A549 (cell line): ENCODE measurements at regions not wholly inside any gene's neighbourhood (a gene's known extent, or its start where the extent isn't known, plus 50 kb on each side); places are given as distances from the start of the nearest gene placed in this dataset.

Source experiments
- ATAC-seq, 2 experiments: fragments of 200-7000 bp in 1 of 2; fragments of >200 bp in 1 of 2; cut with Nextera tagmentation in 1 of 2; cut with Tn5 transposase in 1 of 2; 3 replicates each; pipeline versions ENCODE4 v1.8.0 to v1.9.1; 2018 to 2020; ENCODE audit warnings: mild to moderate bottlenecking in 1 of 2, moderate library complexity in 1 of 2
- CTCF ChIA-PET: fragments of 300-600 bp; sonication (Branson Sonifier 250); formaldehyde crosslinking; extraction: SDS; loops from one replicate; lab custom pipeline; 2021; ENCODE audit warnings: antibody characterized with exemption, inconsistent platforms; lab: Yijun Ruan, JAX
- POLR2A ChIA-PET: fragments of 350-600 bp; formaldehyde crosslinking; extraction: SDS; loops from one replicate; lab custom pipeline; 2021; ENCODE audit warnings: antibody characterized with exemption, inconsistent platforms; lab: Yijun Ruan, JAX
- DNase-seq, 2 experiments: peaks; one replicate each; pipeline versions ENCODE4 v3.0.0 to v3.0.0-alpha.2; 2011 to 2016; ENCODE audit warnings: low read depth in 1 of 2, low spot score in 1 of 2
- FAIRE-seq: peaks from 2 replicates; lab custom pipeline; 2011; peaks lifted over from hg19 to GRCh38; lab: Jason Lieb, UNC
- H3K27ac ChIP-seq, 2 experiments: fragments of >200 bp; sonication (Bioruptor Twin); formaldehyde crosslinking; 3 replicates each; pipeline ENCODE4 v1.5.1; 2016 to 2017
- H3K4me1 ChIP-seq: fragments of >200 bp; sonication (Bioruptor Twin); formaldehyde crosslinking; 3 replicates; pipeline ENCODE4 v1.6.1; 2016
- H3K4me2 ChIP-seq: fragments of >200 bp; sonication (Bioruptor Twin); formaldehyde crosslinking; 3 replicates; pipeline ENCODE4 v1.6.1; 2016
- H3K4me3 ChIP-seq: fragments of >200 bp; sonication (Bioruptor Twin); formaldehyde crosslinking; 3 replicates; pipeline ENCODE4 v1.5.1; 2016
- H3K9me3 ChIP-seq: fragments of >200 bp; sonication (Bioruptor Twin); formaldehyde crosslinking; 3 replicates; pipeline ENCODE4 v1.6.1; 2016
- BHLHE40 ChIP-seq: IDR thresholded peaks from 2 replicates; pipeline ENCODE4 v1.6.1; 2012; ENCODE audit warnings: low read depth, low read length, inconsistent platforms
- CBX2 ChIP-seq: fragments of 200-600 bp; sonication (generic); IDR thresholded peaks from 2 replicates; pipeline ENCODE4 v1.6.1; 2016; ENCODE audit warnings: low read depth, mild to moderate bottlenecking, borderline replicate concordance
- CHD2 ChIP-seq: fragments of 150-350 bp; IDR thresholded peaks from 2 replicates; pipeline ENCODE4 v1.6.1; 2014; ENCODE audit warnings: low read length; ENCODE audit not compliant: partially characterized antibody
- CHD4 ChIP-seq: fragments of 200-600 bp; sonication (generic); IDR thresholded peaks from 2 replicates; pipeline ENCODE4 v1.6.1; 2016; ENCODE audit warnings: antibody characterized with exemption, mild to moderate bottlenecking, borderline replicate concordance
- CTCF ChIP-seq: fragments of >200 bp; sonication (Bioruptor Twin); formaldehyde crosslinking; IDR thresholded peaks from 3 replicates; pipeline ENCODE4 v1.5.1; 2016
- E2F6 ChIP-seq: IDR thresholded peaks from 2 replicates; pipeline ENCODE4 v1.6.1; 2012; ENCODE audit warnings: low read depth, borderline replicate concordance
- ESRRA ChIP-seq: fragments of 150-350 bp; IDR thresholded peaks from 2 replicates; pipeline ENCODE4 v1.6.1; 2014; ENCODE audit warnings: mild to moderate bottlenecking, low read length, borderline replicate concordance
- FOSL2 ChIP-seq, 2 experiments: fragments of 450-650 bp in 1 of 2; fragments of >200 bp in 1 of 2; sonication (Bioruptor Twin) in 1 of 2; formaldehyde crosslinking; IDR thresholded peaks; 2 replicates each; pipeline versions ENCODE4 v1.5.0 to v1.6.1; 2016 to 2020; ENCODE audit warnings: mild to moderate bottlenecking in 1 of 2, moderate library complexity in 1 of 2
- HES2 ChIP-seq: fragments of >200 bp; sonication (Bioruptor Twin); formaldehyde crosslinking; IDR thresholded peaks from 2 replicates; pipeline ENCODE4 v1.6.1; 2016
- HOXB13 ChIP-seq: fragments of 250-450 bp; sonication (Bioruptor Pico); IDR thresholded peaks from 2 replicates; pipeline ENCODE4 v1.5.0; 2020; ENCODE audit warnings: low read depth, mild to moderate bottlenecking, moderate library complexity
- HOXB5 ChIP-seq: fragments of 250-450 bp; sonication (Bioruptor Pico); IDR thresholded peaks from 2 replicates; pipeline ENCODE4 v1.5.0; 2020; ENCODE audit warnings: mild to moderate bottlenecking, moderate library complexity
- JUN ChIP-seq, 2 experiments: fragments of >200 bp; sonication (Bioruptor Twin); formaldehyde crosslinking; IDR thresholded peaks; 2 replicates in 1 of 2; 3 replicates in 1 of 2; pipeline ENCODE4 v1.6.1; 2016 to 2017
- KDM1A ChIP-seq: fragments of 200-600 bp; sonication (generic); IDR thresholded peaks from 2 replicates; pipeline ENCODE4 v1.6.1; 2016; ENCODE audit warnings: low read depth, mild to moderate bottlenecking
- MAZ ChIP-seq: fragments of 150-350 bp; IDR thresholded peaks from 2 replicates; pipeline ENCODE4 v1.6.1; 2014; ENCODE audit warnings: antibody characterized with exemption, low read depth, low read length, borderline replicate concordance
- NR3C1 ChIP-seq: fragments of >200 bp; sonication (Bioruptor Twin); formaldehyde crosslinking; IDR thresholded peaks from 3 replicates; pipeline ENCODE4 v1.6.1; 2017
- PHF8 ChIP-seq: fragments of 200-600 bp; sonication (generic); IDR thresholded peaks from 2 replicates; pipeline ENCODE4 v1.6.1; 2016; ENCODE audit warnings: low read depth, mild to moderate bottlenecking, antibody characterized with exemption, moderate library complexity, borderline replicate concordance
- POLR2AphosphoS2 ChIP-seq: conservative IDR thresholded peaks from 2 replicates; pipeline ENCODE4 v1.6.1; 2012; ENCODE audit warnings: low read length, improper control_type of control experiment, inconsistent platforms
- SREBF2 ChIP-seq: fragments of 450-650 bp; IDR thresholded peaks from 2 replicates; pipeline ENCODE4 v1.6.1; 2014; ENCODE audit warnings: mild to moderate bottlenecking, moderate library complexity
- TP53 ChIP-seq: fragments of 250-450 bp; sonication (Bioruptor Pico); IDR thresholded peaks from 2 replicates; pipeline ENCODE4 v1.5.0; 2021; ENCODE audit warnings: mild to moderate bottlenecking, moderate library complexity
- USF2 ChIP-seq: fragments of 450-650 bp; IDR thresholded peaks from 2 replicates; pipeline ENCODE4 v1.6.1; 2014; ENCODE audit warnings: antibody characterized with exemption
- WGBS: methylation state at CpG from one replicate; pipeline ENCODE4 v1.1.6; 2017; ENCODE audit errors: missing lambda C conversion rate; 5-methylcytosine and 5-hydroxymethylcytosine counted together
- TF ChIP-seq, protein P1 (sequence below): IDR thresholded peaks from 2 replicates; pipeline ENCODE4 v1.6.1; 2012
- TF ChIP-seq, protein P2 (sequence below): fragments of >200 bp; sonication (Bioruptor Twin); formaldehyde crosslinking; IDR thresholded peaks from 3 replicates; pipeline ENCODE4 v1.6.1; 2016

- POLR2A ChIA-PET = no interaction called here
- H3K9me3 ChIP-seq = no peaks in the 10 kb centered on the region
- no peak for ATAC-seq
- no peak for TF ChIP-seq PHF8
- TF ChIP-seq E2F6 = no peak
- TF ChIP-seq ESRRA = no peak
- TF ChIP-seq USF2 = no peak
- no peak for TF ChIP-seq CTCF
- TF ChIP-seq CHD4 = no peak
- TF ChIP-seq TP53 (CRISPR knock-in tag) = no peak
- TF ChIP-seq, protein P1, sequence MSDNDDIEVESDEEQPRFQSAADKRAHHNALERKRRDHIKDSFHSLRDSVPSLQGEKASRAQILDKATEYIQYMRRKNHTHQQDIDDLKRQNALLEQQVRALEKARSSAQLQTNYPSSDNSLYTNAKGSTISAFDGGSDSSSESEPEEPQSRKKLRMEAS = no peak
- TF ChIP-seq POLR2AphosphoS2 = no peak
- H3K4me2 ChIP-seq = no peak overlapping the region
- 2% methylated on average over 6 of the region's 6 CpGs for WGBS
- FAIRE-seq = no peak
- no peaks in the 10 kb centered on the region for H3K4me1 ChIP-seq
- CTCF ChIA-PET = interaction anchor here (0.9 kb wide), 1 partner anchor 10 kb away, joined by 3 read pairs; no protein-coding TSS in a partner anchor
- DNase-seq = no peak
- H3K27ac ChIP-seq = no peak overlapping the region
- H3K4me3 ChIP-seq = no peak overlapping the region
Measured at GRCh38 chr12:3398196-3398789, 92.7 kb upstream of the PRMT8 start.

- 0% methylated on average over 1 of the region's 1 CpG for WGBS
- FAIRE-seq (no peak), DNase-seq (no peak)
- peaks cover 11% of the 10 kb centered on the region; the same call in 1 of the 3 replicates for H3K9me3 ChIP-seq
- H3K27ac ChIP-seq = no peak overlapping the region
- no peak overlapping the region for H3K4me3 ChIP-seq
- CTCF ChIA-PET = no interaction called here
- H3K4me1 ChIP-seq = no peaks in the 10 kb centered on the region
- no peak for TF ChIP-seq KDM1A
- no peak for TF ChIP-seq HOXB5
- TF ChIP-seq CHD2 = no peak
- no peak for TF ChIP-seq JUN (IDR thresholded peaks at IDR 0.05)
- TF ChIP-seq BHLHE40 = no peak
- TF ChIP-seq SREBF2 = no peak
- no peak for TF ChIP-seq CBX2
- no peak for TF ChIP-seq MAZ
- no peak for TF ChIP-seq HOXB13 (CRISPR knock-in tag)
- no peak for TF ChIP-seq NR3C1
- TF ChIP-seq, protein P2, sequence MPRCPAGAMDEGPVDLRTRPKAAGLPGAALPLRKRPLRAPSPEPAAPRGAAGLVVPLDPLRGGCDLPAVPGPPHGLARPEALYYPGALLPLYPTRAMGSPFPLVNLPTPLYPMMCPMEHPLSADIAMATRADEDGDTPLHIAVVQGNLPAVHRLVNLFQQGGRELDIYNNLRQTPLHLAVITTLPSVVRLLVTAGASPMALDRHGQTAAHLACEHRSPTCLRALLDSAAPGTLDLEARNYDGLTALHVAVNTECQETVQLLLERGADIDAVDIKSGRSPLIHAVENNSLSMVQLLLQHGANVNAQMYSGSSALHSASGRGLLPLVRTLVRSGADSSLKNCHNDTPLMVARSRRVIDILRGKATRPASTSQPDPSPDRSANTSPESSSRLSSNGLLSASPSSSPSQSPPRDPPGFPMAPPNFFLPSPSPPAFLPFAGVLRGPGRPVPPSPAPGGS = no peak
- TF ChIP-seq HES2 = no peak
- no peak for TF ChIP-seq FOSL2 (IDR thresholded peaks at IDR 0.05)
- TF ChIP-seq FOSL2 (CRISPR knock-in tag; IDR thresholded peaks at IDR 0.05) = no peak
- TF ChIP-seq, all 56 proteins: peak for 0
- no peak overlapping the region for H3K4me2 ChIP-seq
- no peak for ATAC-seq
- POLR2A ChIA-PET = no interaction called here
Measured at GRCh38 chr12:3405821-3406220, 85.2 kb upstream of the PRMT8 start.
